Activated CD8-positive, alpha-beta T cell treated with anti-CD3 and anti-CD28 coated beads for 36 hours (primary cell): ENCODE measurements at regions not wholly inside any gene's neighbourhood (a gene's known extent, or its start where the extent isn't known, plus 50 kb on each side); places are given as distances from the start of the nearest gene placed in this dataset.

ENCODE experiments used
- ATAC-seq: fragments of 200-7000 bp; cut with Tn5 transposase; one replicate; pipeline ENCODE4 v1.10.0; 2021; ENCODE audit warnings: mild to moderate bottlenecking, moderate library complexity
- CTCF ChIA-PET: fragments of 350-600 bp; sonication (Branson Sonifier 250); formaldehyde crosslinking; loops from one replicate; lab custom pipeline; 2021; ENCODE audit warnings: antibody characterized with exemption; lab: Charles Lee
- POLR2A ChIA-PET: fragments of 350-600 bp; sonication (Branson Sonifier 250); formaldehyde crosslinking; loops from one replicate; lab custom pipeline; 2021; ENCODE audit warnings: antibody characterized with exemption; lab: Charles Lee
- DNase-seq: peaks from one replicate; pipeline ENCODE4 v3.0.0-alpha.2; 2020
- H3K27ac Mint-ChIP-seq: one replicate; pipeline ENCODE4 v1.8.0; 2021; ENCODE audit warnings: mild to moderate bottlenecking, mixed read lengths
- H3K27me3 Mint-ChIP-seq: one replicate; pipeline ENCODE4 v1.8.0; 2021; ENCODE audit warnings: mixed read lengths
- H3K36me3 Mint-ChIP-seq: one replicate; pipeline ENCODE4 v1.8.0; 2021; ENCODE audit warnings: low read depth, mixed read lengths
- H3K4me1 Mint-ChIP-seq: one replicate; pipeline ENCODE4 v1.8.0; 2021; ENCODE audit warnings: low read depth, mixed read lengths
- H3K4me3 Mint-ChIP-seq: one replicate; pipeline ENCODE4 v1.8.0; 2021; ENCODE audit warnings: mild to moderate bottlenecking, moderate library complexity, mixed read lengths
- H3K9me3 Mint-ChIP-seq: one replicate; pipeline ENCODE4 v1.8.0; 2021; ENCODE audit warnings: mixed read lengths
- CTCF ChIP-seq: fragments of 200-600 bp; IDR thresholded peaks from one replicate; pipeline ENCODE4 v1.8.0; 2022; ENCODE audit warnings: antibody characterized with exemption, mild to moderate bottlenecking
- intact Hi-C: fragments of 100-400 bp; cut with micrococcal nuclease; formaldehyde crosslinking; loops from one replicate; pipeline ENCODE4 v1.10.0; 2022

DNA sequence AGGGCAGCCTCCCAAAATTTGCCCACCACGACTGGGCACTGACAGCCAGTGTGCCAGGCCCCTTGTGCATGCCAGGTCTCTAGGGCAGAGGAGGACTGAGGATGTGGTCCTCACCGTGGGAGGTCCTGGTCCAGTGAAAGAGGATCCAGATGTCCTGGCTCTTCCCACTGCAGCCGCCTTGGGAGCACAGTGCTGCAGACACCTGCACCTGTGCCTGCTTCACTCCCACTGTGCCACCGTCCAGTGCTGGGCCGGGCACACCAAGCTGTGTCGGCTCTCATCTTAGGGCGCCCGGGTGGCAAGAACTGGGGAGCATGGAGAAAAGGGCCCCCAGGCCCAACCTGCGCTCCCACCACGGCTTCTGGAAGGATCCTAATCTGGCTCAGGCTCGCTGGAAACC is 1147.1 kb downstream of the BRD1 start:
- ATAC-seq, result no peak
- CTCF ChIA-PET, result no interaction called here

DNA sequence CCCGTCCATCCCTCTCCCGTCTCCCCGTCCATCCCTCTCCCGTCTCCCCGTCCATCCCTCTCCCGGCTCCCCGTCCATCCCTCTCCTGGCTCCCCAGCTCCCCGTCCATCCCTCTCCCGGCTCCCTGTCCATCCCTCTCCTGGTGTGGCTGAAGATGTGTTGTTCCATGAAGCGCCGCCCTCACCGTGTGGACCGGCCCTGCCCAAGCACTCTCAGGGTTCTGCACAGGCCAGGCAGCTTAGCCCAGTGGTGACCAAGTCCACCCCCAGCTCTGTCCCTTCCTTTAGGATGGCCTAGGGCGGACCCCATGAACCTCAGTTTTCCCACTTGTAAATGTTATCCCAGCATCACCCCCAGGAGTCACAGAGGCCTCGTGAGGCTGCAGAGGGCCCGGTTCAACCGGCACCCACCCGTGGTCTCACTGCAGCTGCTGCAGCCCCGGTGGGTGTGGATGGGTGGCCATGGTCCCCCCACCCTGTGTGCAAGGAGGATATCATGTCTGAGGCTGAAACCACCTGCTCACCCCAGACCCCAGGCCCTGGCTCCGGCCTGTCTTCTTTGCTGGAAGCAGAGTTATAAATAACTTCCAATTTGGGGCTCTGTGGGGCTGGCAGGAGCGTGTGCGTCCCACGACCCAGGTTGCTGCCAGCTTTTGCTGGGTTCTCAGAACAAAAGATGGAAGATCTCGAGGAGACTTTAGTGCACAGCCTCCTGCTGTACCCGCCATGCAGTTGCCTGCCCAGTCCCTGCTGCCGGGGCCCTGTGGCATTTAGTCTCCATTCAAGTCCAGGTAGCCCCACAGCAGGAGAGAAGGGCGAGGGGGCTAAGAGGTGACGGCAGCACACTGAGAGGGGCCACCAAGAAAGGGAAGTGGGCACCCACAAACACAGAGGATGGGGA is 1147.8 kb downstream of the BRD1 start:
- Mint-ChIP-seq H3K36me3 (no peaks in the 10 kb centered on the region), H3K27me3 (no peaks in the 10 kb centered on the region), H3K4me3 (no peak overlapping the region), H3K27ac (no peak overlapping the region), H3K9me3 (no peaks in the 10 kb centered on the region), H3K4me1 (no peaks in the 10 kb centered on the region)
- ATAC-seq (no peak), DNase-seq (no peak)
- intact Hi-C loops, result no loop called here
- ChIA-PET POLR2A (no interaction called here), CTCF (no interaction called here)
- no peak for TF ChIP-seq CTCF

More for the DNA sequence above, 1147.1 kb downstream of the BRD1 start:
- Mint-ChIP-seq H3K27ac (no peak overlapping the region), H3K36me3 (no peaks in the 10 kb centered on the region), H3K9me3 (no peaks in the 10 kb centered on the region), H3K4me3 (no peak overlapping the region), H3K27me3 (no peaks in the 10 kb centered on the region), H3K4me1 (no peaks in the 10 kb centered on the region)
- POLR2A ChIA-PET, result no interaction called here
- intact Hi-C loops, result no loop called here
- TF ChIP-seq CTCF, result no peak
- DNase-seq, result no peak

DNA sequence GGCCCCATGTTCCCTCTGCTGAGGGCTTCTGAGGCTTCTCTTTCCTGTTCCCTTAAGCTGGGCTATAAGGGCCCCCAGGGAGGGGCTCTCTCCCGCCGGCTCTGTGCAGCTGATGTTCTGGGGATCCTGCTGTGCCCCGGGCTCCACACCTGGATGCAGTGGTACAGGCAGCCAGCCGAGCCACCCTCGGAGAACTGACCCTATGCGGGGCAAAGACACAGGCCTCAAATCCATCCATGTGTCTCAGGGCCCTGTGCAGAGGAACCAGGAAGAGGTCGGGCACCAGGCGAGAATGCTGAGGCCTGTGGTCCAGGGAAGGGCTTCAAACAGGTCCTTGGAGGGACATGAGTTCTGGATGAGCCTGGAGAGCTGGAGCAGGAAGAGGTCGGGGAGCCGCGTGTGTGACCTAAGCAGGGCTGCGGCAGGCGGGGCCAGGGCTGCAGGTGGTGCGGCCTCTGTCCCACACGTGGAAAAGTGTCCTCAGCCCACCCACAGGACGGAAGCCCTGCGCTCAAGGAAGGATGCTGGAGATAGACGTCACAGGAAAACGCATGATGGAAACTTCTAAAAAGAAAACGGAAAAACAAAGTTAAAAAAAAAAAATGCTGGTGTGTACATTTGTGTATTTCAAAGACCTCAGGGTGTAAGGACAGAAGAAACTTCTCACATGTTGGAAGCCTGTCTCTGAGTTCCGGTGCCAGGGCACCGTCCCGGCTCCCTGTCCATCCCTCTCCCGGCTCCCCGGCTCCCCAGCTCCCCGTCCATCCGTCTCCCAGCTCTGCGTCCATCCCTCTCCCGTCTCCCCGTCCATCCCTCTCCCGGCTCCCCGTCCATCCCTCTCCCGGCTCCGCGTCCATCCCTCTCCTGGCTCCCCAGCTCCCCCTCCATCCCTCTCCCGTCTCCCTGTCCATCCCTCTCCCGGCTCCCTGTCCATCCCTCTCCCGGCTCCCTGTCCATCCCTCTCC is 1149.2 kb downstream of the BRD1 start:
- Mint-ChIP-seq H3K4me1 (no peaks in the 10 kb centered on the region), H3K36me3 (no peaks in the 10 kb centered on the region), H3K27ac (no peak overlapping the region), H3K27me3 (no peaks in the 10 kb centered on the region), H3K4me3 (no peak overlapping the region), H3K9me3 (no peaks in the 10 kb centered on the region)
- no peak for TF ChIP-seq CTCF
- no peak for ATAC-seq
- DNase-seq, result no peak
- ChIA-PET CTCF (no interaction called here), POLR2A (no interaction called here)
- intact Hi-C loops, result no loop called here

DNA sequence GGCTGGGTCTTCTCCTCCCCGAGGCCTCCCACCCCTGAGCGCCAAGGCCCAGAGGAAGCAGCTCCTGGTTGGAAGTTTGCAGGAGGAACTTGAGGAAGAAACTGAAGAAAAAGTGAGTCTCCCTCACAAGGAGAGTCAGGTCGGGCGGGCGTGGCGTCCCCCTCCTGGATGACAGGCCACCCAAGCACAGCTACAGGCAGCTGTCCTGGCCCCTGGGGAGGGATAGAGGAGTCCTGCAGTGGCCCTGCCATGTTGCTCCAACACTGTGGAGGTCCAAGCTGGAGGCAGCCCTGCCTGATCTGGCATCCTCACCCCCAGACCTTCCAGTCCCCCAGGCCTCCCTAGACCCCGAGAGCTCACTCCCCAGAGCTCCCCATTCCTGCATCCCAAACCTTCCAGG is 1150.1 kb downstream of the BRD1 start:
- Mint-ChIP-seq H3K9me3 (peaks cover 5% of the 10 kb centered on the region), H3K36me3 (no peaks in the 10 kb centered on the region), H3K4me1 (no peaks in the 10 kb centered on the region), H3K27me3 (no peaks in the 10 kb centered on the region), H3K4me3 (no peak overlapping the region), H3K27ac (no peak overlapping the region)
- no peak for TF ChIP-seq CTCF
- POLR2A ChIA-PET, result no interaction called here
- CTCF ChIA-PET, result no interaction called here
- intact Hi-C loops, result no loop called here
- ATAC-seq (no peak), DNase-seq (no peak)

DNA sequence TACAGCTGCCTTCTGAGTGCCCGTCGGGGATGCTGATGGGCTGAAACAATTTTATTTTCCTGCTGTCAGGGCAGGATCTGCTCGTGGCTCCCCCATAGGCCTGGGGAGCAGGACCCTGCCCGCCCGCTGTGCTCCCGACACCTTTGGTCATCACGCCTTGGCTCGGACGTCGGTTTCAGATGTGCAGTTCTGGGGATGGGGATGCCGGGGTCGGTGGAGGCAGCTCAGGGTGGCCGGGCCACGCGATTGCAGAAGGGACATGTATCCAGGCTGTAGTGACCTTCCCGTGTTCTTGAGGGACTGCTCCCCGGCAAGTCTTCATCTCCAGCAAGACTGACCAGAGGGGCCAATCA is 1150.5 kb downstream of the BRD1 start:
- ChIA-PET CTCF (no interaction called here), POLR2A (no interaction called here)
- no peak overlapping the region for H3K4me3 Mint-ChIP-seq
- H3K27ac Mint-ChIP-seq, result no peak overlapping the region
- no peaks in the 10 kb centered on the region for H3K4me1 Mint-ChIP-seq
- H3K27me3 Mint-ChIP-seq, result no peaks in the 10 kb centered on the region
- DNase-seq, result no peak
- H3K36me3 Mint-ChIP-seq, result no peaks in the 10 kb centered on the region
- no peak for ATAC-seq
- H3K9me3 Mint-ChIP-seq, result peaks cover 7% of the 10 kb centered on the region
- intact Hi-C loops, result no loop called here
- TF ChIP-seq CTCF, result no peak
